Endometrial microvascular endothelial cells (primary cell): ENCODE measurements at regions not wholly inside any gene's neighbourhood (a gene's known extent, or its start where the extent isn't known, plus 50 kb on each side); places are given as distances from the start of the nearest gene placed in this dataset.

Experiments used
- in situ Hi-C: cut with HindIII; loops from 2 replicates; pipeline ENCODE4 v1.10.0; 2017; ENCODE audit warnings: low sequenced_read_pairs, low pct_unique_long_range_greater_than_20kb; ENCODE audit errors: inconsistent ontology term

- in situ Hi-C loops: no loop called here
Observed at GRCh38 chr21:14607262-14607661, 61.1 kb upstream of the SAMSN1 start.

- in situ Hi-C loops: no loop called here
Observed at GRCh38 chr21:14603202-14603601, 57.1 kb upstream of the SAMSN1 start.

GRCh38 chr21:14602382-14602958 lies 56.4 kb upstream of the SAMSN1 start:
- in situ Hi-C loops: no loop called here

GRCh38 chr21:14600569-14601297 lies 54.6 kb upstream of the SAMSN1 start:
- in situ Hi-C loops: no loop called here

- in situ Hi-C loops: no loop called here
Observed at GRCh38 chr21:14598065-14598464, 52.0 kb upstream of the SAMSN1 start.
